Epithelial cell of esophagus (primary cell): ENCODE measurements at regions not wholly inside any gene's neighbourhood (a gene's known extent, or its start where the extent isn't known, plus 50 kb on each side); places are given as distances from the start of the nearest gene placed in this dataset.

ENCODE experiments used
- DNase-seq: peaks from one replicate; pipeline ENCODE4 v3.0.0; 2010; ENCODE audit warnings: low read depth
- H3K4me3 ChIP-seq: 2 replicates; pipeline ENCODE4 v1.5.1; 2011; ENCODE audit warnings: mild to moderate bottlenecking, low read length, control low read depth
- TF ChIP-seq, protein P1 (sequence below): IDR thresholded peaks from 2 replicates; pipeline ENCODE4 v1.5.1; 2011; ENCODE audit warnings: low read depth, mild to moderate bottlenecking, low read length, control low read depth, inconsistent platforms; ENCODE audit not compliant: insufficient read depth; ENCODE audit errors: missing control alignments

DNA sequence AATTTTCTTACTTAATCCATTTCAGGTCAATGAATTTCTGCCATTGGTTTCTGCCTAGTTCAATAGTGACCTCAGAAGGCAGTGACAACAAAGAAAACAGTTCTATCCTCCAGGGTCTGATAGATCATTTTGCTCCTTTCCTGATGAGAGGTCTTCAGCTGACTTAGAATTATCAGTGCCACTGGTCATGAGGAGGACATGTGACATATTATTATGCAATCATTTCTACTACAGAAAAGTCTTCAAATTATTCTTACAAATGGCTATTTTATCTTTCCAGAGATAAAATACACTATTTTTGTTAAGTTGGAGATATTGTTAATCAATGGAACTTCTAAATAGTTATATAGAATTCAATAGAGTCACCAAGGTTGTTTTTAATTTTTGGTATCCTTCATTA, 360.0 kb upstream of the GALNT5 start:
- H3K4me3 ChIP-seq = no peak overlapping the region
- TF ChIP-seq, protein P1, sequence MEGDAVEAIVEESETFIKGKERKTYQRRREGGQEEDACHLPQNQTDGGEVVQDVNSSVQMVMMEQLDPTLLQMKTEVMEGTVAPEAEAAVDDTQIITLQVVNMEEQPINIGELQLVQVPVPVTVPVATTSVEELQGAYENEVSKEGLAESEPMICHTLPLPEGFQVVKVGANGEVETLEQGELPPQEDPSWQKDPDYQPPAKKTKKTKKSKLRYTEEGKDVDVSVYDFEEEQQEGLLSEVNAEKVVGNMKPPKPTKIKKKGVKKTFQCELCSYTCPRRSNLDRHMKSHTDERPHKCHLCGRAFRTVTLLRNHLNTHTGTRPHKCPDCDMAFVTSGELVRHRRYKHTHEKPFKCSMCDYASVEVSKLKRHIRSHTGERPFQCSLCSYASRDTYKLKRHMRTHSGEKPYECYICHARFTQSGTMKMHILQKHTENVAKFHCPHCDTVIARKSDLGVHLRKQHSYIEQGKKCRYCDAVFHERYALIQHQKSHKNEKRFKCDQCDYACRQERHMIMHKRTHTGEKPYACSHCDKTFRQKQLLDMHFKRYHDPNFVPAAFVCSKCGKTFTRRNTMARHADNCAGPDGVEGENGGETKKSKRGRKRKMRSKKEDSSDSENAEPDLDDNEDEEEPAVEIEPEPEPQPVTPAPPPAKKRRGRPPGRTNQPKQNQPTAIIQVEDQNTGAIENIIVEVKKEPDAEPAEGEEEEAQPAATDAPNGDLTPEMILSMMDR = no peak
- no peak for DNase-seq

- no peak overlapping the region for H3K4me3 ChIP-seq
- TF ChIP-seq, protein P1 = no peak
- peak; percentile 27 for DNase-seq
These were observed 356.0 kb upstream of the GALNT5 start for GRCh38 chr2:156901373-156902031.

DNA sequence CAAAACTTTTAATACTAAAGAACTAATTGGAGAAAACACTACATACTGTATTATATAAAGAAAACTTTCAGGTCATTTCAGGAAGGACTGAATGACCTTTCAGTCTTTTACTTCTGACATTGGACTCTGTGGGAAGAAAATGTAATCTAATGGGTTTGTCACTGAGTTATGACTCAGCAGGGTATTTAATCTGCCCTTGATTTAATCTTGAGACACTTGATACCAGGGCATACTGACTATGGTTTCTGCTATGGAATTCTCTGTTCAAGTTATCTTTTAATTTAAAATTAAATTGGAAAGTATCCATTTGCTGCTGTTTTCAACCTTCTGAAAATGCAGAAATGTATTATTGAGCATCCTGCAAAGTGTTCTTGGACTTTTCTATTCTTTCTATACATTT, 354.2 kb upstream of the GALNT5 start:
- peak; percentile 12 for DNase-seq
- TF ChIP-seq, protein P1 = no peak

DNA sequence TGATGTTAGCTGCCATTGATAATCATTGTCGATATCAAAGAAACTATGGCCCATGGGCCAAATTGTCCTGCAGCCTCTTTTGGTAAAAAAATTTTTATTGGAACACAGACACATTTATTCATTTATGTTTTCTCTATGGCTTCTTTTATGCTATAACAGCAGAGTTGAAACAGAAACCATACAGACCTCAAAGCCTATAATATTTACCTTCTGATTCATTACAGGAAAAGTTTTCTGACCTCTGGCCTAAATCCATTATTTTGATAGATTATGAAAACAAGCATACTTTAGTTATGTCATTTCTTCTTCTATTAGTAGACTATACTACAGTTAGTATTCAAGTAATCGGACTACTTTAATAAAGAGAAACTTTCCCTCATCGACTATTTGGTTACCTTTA, 349.7 kb upstream of the GALNT5 start:
- TF ChIP-seq, protein P1 = no peak
- peak; percentile 53 for DNase-seq
- H3K4me3 ChIP-seq = no peak overlapping the region

More for the DNA sequence above, 354.2 kb upstream of the GALNT5 start:
- no peak overlapping the region for H3K4me3 ChIP-seq

- peak; percentile 72 for DNase-seq
- H3K4me3 ChIP-seq = no peak overlapping the region
- TF ChIP-seq, protein P1 = no peak
These were observed 348.7 kb upstream of the GALNT5 start for GRCh38 chr2:156908825-156909224.

GRCh38 chr2:156909983-156910382, 347.5 kb upstream of the GALNT5 start:
- TF ChIP-seq, protein P1 = no peak
- DNase-seq = no peak
- H3K4me3 ChIP-seq = no peak overlapping the region

- H3K4me3 ChIP-seq = no peak overlapping the region
- no peak for DNase-seq
- TF ChIP-seq, protein P1 = no peak
These were observed 342.2 kb upstream of the GALNT5 start for GRCh38 chr2:156915332-156915731.
